GM13977 (cell line): ENCODE measurements at regions not wholly inside any gene's neighbourhood (a gene's known extent, or its start where the extent isn't known, plus 50 kb on each side); places are given as distances from the start of the nearest gene placed in this dataset.

Source experiments
- DNase-seq: peaks from one replicate; pipeline ENCODE4 v3.0.0; 2012; ENCODE audit warnings: low spot score
- in situ Hi-C: fragments of 300-500 bp; cut with MboI; formaldehyde crosslinking; loops from one replicate; pipeline ENCODE4 v1.12.0; 2022; ENCODE audit warnings: low sequenced_read_pairs, low pct_unique_long_range_greater_than_20kb, mixed read lengths, inconsistent platforms; ENCODE audit not compliant: unreplicated experiment
- TF ChIP-seq, protein P1 (sequence below): IDR thresholded peaks from 2 replicates; pipeline ENCODE4 v1.5.1; 2012; ENCODE audit warnings: mild to moderate bottlenecking, control low read depth; ENCODE audit not compliant: insufficient read depth; ENCODE audit errors: extremely low read depth, missing control alignments

DNA sequence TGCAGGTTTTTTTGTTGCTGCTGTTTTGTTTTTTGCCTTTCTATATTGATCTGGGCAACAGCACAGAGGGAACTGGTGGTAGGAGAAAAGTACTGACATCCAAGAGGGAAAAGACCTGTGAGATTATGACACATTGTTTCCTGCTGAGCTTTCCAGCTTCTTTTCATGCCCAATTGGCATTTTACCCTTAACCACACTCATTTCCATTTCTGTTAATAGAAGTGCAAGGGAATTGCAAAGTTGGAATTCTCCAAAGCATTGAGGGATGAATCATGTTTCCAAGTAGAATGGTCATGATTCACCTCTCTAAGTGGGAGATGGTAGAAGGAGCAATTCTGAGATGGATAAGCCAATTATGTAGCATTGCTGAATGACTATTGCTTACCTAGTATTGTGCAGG lies 161.5 kb downstream of the PPARGC1A start:
- in situ Hi-C loops, result no loop called here
- DNase-seq, result no peak
- TF ChIP-seq, protein P1, sequence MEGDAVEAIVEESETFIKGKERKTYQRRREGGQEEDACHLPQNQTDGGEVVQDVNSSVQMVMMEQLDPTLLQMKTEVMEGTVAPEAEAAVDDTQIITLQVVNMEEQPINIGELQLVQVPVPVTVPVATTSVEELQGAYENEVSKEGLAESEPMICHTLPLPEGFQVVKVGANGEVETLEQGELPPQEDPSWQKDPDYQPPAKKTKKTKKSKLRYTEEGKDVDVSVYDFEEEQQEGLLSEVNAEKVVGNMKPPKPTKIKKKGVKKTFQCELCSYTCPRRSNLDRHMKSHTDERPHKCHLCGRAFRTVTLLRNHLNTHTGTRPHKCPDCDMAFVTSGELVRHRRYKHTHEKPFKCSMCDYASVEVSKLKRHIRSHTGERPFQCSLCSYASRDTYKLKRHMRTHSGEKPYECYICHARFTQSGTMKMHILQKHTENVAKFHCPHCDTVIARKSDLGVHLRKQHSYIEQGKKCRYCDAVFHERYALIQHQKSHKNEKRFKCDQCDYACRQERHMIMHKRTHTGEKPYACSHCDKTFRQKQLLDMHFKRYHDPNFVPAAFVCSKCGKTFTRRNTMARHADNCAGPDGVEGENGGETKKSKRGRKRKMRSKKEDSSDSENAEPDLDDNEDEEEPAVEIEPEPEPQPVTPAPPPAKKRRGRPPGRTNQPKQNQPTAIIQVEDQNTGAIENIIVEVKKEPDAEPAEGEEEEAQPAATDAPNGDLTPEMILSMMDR, result no peak

DNA sequence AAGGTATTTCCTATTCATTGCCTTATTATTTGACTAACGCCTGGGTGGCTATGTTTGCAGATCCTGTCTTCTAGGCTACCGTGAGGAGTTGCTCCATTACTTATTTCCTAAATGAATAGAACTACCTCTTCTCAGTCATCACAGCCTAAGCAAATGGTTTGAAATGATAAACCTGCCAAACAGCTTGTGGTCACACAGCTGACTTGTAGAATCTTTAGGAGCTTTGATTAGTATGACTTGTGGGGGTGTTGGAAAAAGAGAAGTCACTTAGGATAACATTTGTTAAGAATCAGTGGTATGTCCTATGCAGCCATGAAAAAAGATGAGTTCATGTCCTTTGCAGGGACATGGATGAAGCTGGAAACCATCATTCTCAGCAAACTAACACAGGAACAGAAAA lies 169.3 kb downstream of the PPARGC1A start:
- TF ChIP-seq, protein P1, result no peak
- in situ Hi-C loops, result no loop called here
- no peak for DNase-seq

DNA sequence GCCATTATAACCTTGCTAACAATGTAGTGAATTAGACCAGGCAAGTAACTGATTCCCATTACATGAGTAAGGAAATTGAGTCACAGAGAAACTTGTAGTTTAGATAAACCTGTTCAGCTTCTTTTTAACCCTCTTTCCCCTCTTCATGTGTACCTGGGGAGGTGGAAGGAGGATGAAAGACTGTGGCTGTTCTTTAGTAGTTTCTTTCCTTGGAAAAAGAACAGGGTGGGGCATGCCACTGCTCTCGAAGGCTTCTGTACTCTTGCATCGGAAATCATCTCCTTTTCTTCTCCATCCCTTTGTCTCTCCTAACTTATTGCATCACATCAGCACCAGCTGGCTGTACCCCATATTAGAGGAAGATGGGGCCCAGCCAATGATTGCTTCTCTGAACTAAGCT lies 171.4 kb downstream of the PPARGC1A start:
- no peak for DNase-seq
- in situ Hi-C loops, result no loop called here
- TF ChIP-seq, protein P1, result no peak

DNA sequence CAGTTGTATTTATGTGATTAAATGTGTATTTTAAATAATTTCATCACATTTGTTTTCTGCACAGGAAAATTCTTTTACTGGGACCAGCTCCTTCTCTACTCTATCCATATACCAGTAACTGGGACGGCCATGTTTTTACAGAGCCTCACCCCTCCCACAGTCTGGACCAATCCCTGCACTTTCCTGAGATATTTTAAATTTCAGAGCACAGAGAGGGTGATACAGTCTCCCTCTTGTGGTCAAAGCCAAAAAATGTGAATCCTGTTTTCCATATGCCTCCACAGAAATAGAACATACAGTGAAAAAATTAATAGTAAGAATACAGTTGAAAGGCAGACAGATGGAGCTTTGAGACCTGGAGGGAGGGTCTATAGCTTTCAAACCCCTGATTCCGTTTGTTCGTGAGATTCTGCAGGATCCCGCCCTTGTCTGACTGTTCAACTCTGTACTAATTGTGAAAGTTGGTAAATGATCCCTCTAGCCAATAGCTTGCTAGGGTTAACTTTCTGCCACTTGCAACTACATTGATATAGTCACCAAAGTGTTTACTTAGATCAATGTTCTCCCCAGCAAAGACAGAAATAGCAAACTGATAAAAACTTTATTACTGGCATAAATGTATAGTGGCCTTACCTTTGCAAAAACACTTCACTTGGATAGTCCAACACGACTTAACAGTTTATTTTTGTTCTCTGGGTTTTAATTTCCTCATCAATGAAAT lies 172.2 kb downstream of the PPARGC1A start:
- TF ChIP-seq, protein P1, result no peak
- peak; percentile 27 for DNase-seq
- in situ Hi-C loops, result no loop called here

DNA sequence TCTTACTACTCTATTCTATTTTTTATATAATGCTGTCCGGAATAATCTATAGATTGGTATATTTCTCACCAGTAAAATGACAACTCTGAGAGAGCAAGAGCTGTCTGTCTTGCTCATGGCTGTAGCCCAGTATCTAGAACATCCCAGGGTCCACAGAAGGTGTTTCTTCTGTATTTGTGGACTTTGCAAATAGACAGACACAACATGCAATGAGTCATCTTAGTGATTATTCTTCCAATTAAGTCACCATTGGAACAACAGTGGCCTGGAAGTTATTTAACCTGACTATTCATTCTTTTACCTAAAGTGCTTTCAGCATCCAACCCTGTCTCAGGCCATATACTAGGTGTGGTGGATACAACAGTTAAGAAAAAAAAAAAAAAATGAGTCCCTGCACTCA lies 179.5 kb downstream of the PPARGC1A start:
- DNase-seq, result no peak
- TF ChIP-seq, protein P1, result no peak
- in situ Hi-C loops, result no loop called here

DNA sequence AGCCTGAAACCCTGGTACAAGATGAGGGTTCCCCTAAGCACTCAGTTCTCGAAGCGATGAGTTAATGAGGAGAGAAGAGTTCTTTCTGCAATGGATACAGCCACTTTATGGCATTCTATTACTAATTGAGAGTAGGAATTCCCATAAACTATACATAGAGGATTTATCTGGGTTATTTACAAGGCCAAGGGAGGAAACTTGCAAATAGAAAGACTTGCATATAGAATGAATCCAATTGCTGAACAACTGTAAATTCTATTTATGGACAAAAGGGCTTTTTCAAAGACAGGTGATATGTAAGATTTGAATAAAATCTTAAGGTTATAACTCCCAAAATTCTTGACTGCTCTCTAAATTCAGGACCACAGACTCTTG lies 182.2 kb downstream of the PPARGC1A start:
- in situ Hi-C loops, result no loop called here
- TF ChIP-seq, protein P1, result no peak
- no peak for DNase-seq

DNA sequence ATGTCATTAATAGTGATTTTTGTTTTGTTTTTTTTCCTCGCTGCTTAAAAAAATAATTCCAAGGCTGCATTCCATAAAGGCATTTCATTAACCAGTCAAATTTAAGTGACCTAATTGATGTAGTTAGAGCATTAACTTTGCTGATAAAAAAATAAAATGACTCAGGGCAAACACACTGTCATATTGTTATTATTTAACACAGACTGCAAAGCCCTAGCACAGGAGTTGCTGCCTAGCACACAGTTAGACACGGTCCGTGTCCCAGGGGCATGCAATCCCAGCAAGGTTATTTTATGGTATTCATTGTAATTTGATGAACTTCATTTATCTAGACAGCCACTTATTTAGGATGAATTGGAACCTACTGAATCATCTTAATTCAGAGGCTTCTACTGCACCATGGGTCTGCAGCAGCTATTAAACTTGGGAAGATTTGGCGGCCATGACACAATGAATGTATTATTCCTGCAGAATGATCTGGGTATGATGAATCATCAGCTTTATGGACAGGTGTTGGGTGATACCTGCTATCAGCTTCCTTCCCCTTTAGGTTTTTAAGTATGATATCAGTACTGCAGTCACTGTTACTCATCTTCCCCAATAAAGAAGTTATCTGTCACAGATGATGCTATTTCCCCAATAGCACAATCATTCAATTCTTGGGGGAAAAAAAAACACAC lies 182.7 kb downstream of the PPARGC1A start:
- in situ Hi-C loops, result no loop called here
- TF ChIP-seq, protein P1, result no peak
- no peak for DNase-seq
